Smooth muscle cell (in vitro differentiated cells): ENCODE measurements at regions not wholly inside any gene's neighbourhood (a gene's known extent, or its start where the extent isn't known, plus 50 kb on each side); places are given as distances from the start of the nearest gene placed in this dataset.

Experiments
- DNase-seq: peaks from one replicate; lab custom pipeline; 2025; ENCODE audit not compliant: unreplicated experiment; lab: John Stamatoyannopoulos, UW
- H2AFZ ChIP-seq: fragments of 200-600 bp; sonication (generic); 2 replicates; pipeline ENCODE4 v1.6.0; 2016; ENCODE audit warnings: antibody characterized with exemption, low read depth, mild to moderate bottlenecking
- H3F3A ChIP-seq: fragments of 200-600 bp; sonication (generic); 2 replicates; pipeline ENCODE4 v1.6.0; 2017; ENCODE audit warnings: antibody characterized with exemption, low read depth
- H3K27ac ChIP-seq: fragments of 200-600 bp; sonication (generic); 2 replicates; pipeline ENCODE4 v1.5.1; 2016; ENCODE audit warnings: low read depth, mild to moderate bottlenecking
- H3K27me3 ChIP-seq: fragments of 200-600 bp; sonication (generic); 2 replicates; pipeline ENCODE4 v1.6.1; 2016; ENCODE audit warnings: low read depth, mild to moderate bottlenecking
- H3K36me3 ChIP-seq: fragments of 200-600 bp; sonication (generic); 2 replicates; pipeline ENCODE4 v1.5.1; 2016; ENCODE audit warnings: low read depth
- H3K4me1 ChIP-seq: fragments of 200-600 bp; sonication (generic); 2 replicates; pipeline ENCODE4 v1.5.1; 2016; ENCODE audit warnings: low read depth
- H3K4me2 ChIP-seq: fragments of 200-600 bp; sonication (generic); 2 replicates; pipeline ENCODE4 v1.6.0; 2016; ENCODE audit warnings: mild to moderate bottlenecking
- H3K4me3 ChIP-seq: fragments of 200-600 bp; sonication (generic); 2 replicates; pipeline ENCODE4 v1.5.1; 2016; ENCODE audit warnings: mild to moderate bottlenecking
- H3K79me2 ChIP-seq: fragments of 200-600 bp; sonication (generic); 2 replicates; pipeline ENCODE4 v1.6.0; 2016; ENCODE audit warnings: low read depth, mild to moderate bottlenecking
- H3K9ac ChIP-seq: fragments of 200-600 bp; sonication (generic); 2 replicates; pipeline ENCODE4 v1.6.0; 2016; ENCODE audit warnings: low read depth
- H3K9me3 ChIP-seq: fragments of 200-600 bp; sonication (generic); replicated peaks from 2 replicates; pipeline ENCODE4 v1.5.1; 2016; ENCODE audit warnings: low read depth
- H4K20me1 ChIP-seq: fragments of 200-600 bp; sonication (generic); 2 replicates; pipeline ENCODE4 v1.6.0; 2016; ENCODE audit warnings: low read depth
- WGBS: methylation state at CpG from one replicate; pipeline ENCODE4 v1.1.7; 2016; ENCODE audit warnings: low lambda C conversion rate; 5-methylcytosine and 5-hydroxymethylcytosine counted together
- TF ChIP-seq, protein P1 (sequence below): fragments of 200-600 bp; sonication (generic); IDR thresholded peaks from 2 replicates; pipeline ENCODE4 v1.5.1; 2017; ENCODE audit warnings: borderline replicate concordance, mild to moderate bottlenecking, antibody characterized with exemption; ENCODE audit not compliant: insufficient read depth, poor library complexity, severe bottlenecking

DNA sequence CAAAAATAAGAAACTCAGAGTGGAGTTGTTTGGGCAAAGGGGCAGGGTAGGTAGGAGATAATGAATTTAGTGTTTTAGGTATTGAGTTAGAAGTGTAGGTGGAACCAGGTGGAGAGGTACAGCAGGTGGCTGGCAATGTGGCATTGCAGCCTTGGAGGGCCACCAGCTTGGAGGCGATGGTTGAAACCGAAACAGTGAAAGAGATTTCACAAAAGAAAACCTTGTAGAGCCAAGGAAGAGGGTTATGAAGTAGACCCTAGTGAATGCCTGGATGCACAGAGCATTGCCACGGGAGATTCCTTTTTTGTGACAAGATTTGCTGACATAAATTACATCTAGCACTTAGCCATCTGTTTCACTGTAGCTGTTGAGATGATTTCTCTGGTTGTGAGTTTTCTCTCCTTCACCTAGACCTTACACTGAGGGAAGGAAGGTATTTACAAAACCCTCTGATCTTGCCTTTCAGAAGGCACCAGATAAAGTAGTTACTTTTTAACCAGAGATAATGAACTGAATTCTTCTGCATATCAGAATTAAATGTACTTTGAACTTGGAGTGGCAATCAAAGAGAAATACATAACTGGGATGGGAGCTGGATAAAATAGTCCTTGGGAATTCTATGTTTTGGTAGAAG lies 104.1 kb upstream of the CASK start:
- Histone ChIP-seq H3K4me1 (no peaks in the 10 kb centered on the region), H3K36me3 (no peaks in the 10 kb centered on the region), H3K9me3 (no peaks in the 10 kb centered on the region), H3K9ac (no peak overlapping the region), H2AFZ (no peak overlapping the region), H3K27ac (no peak overlapping the region), H3K4me3 (no peak overlapping the region), H3F3A (no peaks in the 10 kb centered on the region), H3K27me3 (no peaks in the 10 kb centered on the region), H4K20me1 (no peaks in the 10 kb centered on the region), H3K79me2 (no peaks in the 10 kb centered on the region), H3K4me2 (no peak overlapping the region)
- TF ChIP-seq, protein P1, sequence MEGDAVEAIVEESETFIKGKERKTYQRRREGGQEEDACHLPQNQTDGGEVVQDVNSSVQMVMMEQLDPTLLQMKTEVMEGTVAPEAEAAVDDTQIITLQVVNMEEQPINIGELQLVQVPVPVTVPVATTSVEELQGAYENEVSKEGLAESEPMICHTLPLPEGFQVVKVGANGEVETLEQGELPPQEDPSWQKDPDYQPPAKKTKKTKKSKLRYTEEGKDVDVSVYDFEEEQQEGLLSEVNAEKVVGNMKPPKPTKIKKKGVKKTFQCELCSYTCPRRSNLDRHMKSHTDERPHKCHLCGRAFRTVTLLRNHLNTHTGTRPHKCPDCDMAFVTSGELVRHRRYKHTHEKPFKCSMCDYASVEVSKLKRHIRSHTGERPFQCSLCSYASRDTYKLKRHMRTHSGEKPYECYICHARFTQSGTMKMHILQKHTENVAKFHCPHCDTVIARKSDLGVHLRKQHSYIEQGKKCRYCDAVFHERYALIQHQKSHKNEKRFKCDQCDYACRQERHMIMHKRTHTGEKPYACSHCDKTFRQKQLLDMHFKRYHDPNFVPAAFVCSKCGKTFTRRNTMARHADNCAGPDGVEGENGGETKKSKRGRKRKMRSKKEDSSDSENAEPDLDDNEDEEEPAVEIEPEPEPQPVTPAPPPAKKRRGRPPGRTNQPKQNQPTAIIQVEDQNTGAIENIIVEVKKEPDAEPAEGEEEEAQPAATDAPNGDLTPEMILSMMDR: no peak
- DNase-seq: no peak
- WGBS: 81% methylated on average over 3 of the region's 3 CpGs

DNA sequence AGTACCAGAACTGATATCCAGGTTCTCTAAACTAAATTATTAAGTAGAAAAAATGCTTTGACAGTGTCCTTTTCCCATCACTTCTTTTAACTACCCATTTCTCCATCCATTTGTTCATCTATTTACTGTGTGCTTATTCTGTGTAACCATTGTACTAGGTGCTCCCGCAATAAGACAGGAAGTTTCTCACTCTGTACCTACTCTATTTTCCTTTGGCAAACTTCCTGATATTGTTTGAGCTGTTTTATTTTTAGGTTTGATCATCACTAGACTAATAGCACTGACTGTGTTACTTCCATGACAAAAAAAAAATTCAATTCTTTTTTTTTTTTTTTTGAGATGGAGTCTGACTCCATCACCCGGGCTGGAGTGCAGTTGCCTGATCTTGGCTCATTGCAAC lies 102.5 kb upstream of the CASK start:
- TF ChIP-seq, protein P1: no peak
- 89% methylated on average over 2 of the region's 2 CpGs for WGBS
- H3K4me1 ChIP-seq: no peaks in the 10 kb centered on the region

DNA sequence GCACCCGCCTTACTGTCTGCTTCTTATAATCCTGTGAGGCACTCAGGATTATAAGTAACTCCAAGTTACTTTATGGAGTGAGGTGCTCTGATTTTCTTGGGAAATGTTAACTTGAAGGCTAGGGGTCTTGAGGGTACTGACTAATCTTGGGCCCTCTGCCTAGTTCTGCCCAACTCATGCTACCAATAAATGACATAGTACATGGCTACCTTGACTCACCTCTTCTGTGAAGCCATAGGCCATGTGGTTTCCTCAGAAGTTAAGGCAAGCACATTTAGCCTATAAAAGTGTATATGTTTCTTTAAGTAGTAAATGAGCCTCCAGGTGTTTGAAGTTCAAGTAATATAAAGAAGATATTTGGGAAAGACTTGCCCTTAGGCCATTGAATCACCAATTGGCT lies 99.8 kb upstream of the CASK start:
- WGBS: 75% methylated on average over 1 of the region's 1 CpG
- Histone ChIP-seq H3K9me3 (no peaks in the 10 kb centered on the region), H2AFZ (no peak overlapping the region), H3K36me3 (no peaks in the 10 kb centered on the region), H3K9ac (no peak overlapping the region), H3K79me2 (no peaks in the 10 kb centered on the region), H3K4me2 (no peak overlapping the region), H3K27ac (no peak overlapping the region), H3K27me3 (no peaks in the 10 kb centered on the region), H3K4me3 (no peak overlapping the region), H3F3A (no peaks in the 10 kb centered on the region), H4K20me1 (no peaks in the 10 kb centered on the region), H3K4me1 (no peaks in the 10 kb centered on the region)
- TF ChIP-seq, protein P1: no peak
- DNase-seq: no peak

More for the DNA sequence above, 102.5 kb upstream of the CASK start:
- DNase-seq: no peak
- no peaks in the 10 kb centered on the region for H3F3A ChIP-seq
- no peaks in the 10 kb centered on the region for H3K27me3 ChIP-seq
- no peaks in the 10 kb centered on the region for H4K20me1 ChIP-seq
- no peak overlapping the region for H3K9ac ChIP-seq
- no peak overlapping the region for H3K4me2 ChIP-seq
- H2AFZ ChIP-seq: no peak overlapping the region
- H3K79me2 ChIP-seq: no peaks in the 10 kb centered on the region
- no peaks in the 10 kb centered on the region for H3K36me3 ChIP-seq
- no peak overlapping the region for H3K4me3 ChIP-seq
- H3K9me3 ChIP-seq: no peaks in the 10 kb centered on the region
- no peak overlapping the region for H3K27ac ChIP-seq

DNA sequence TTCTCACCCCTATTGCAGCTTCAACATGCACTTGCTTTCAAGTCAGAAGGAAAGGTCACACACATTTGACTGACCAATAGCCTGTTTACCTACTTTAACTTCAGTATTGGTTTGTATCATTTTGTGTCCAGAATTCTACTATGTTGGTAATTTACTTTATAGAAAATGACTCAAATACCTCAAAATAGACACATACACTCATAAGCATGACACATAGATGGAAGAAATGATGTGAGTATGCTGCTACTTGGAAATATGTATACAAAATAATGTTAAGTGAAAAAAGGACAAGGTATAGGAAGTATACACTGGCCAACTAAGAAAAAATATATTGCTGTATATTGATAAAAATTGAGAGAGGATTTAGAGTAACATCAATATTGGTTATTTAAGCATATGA lies 98.8 kb upstream of the CASK start:
- no peak overlapping the region for H3K4me2 ChIP-seq
- H3K27me3 ChIP-seq: no peaks in the 10 kb centered on the region
- H3K9me3 ChIP-seq: no peaks in the 10 kb centered on the region
- no peak overlapping the region for H2AFZ ChIP-seq
- TF ChIP-seq, protein P1: no peak
- H3F3A ChIP-seq: no peaks in the 10 kb centered on the region
- no peaks in the 10 kb centered on the region for H3K4me1 ChIP-seq
- no peak overlapping the region for H3K27ac ChIP-seq
- H4K20me1 ChIP-seq: no peaks in the 10 kb centered on the region
- no peak for DNase-seq
- H3K9ac ChIP-seq: no peak overlapping the region
- H3K79me2 ChIP-seq: no peaks in the 10 kb centered on the region
- H3K4me3 ChIP-seq: no peak overlapping the region
- no peaks in the 10 kb centered on the region for H3K36me3 ChIP-seq
